Suprapubic skin (tissue), 4 donors: ENCODE measurements at regions not wholly inside any gene's neighbourhood (a gene's known extent, or its start where the extent isn't known, plus 50 kb on each side); places are given as distances from the start of the nearest gene placed in this dataset.

Source experiments
- DNase-seq, 2 donors: peaks; one replicate each; pipeline ENCODE4 v3.0.0-alpha.2; 2019; ENCODE audit warnings: low spot score in 2 of 2
- H3K27ac ChIP-seq: fragments of 200-600 bp; sonication (generic); one replicate; pipeline ENCODE4 v1.5.1; 2019
- H3K27me3 ChIP-seq: fragments of 200-600 bp; sonication (generic); one replicate; pipeline ENCODE4 v1.5.1; 2019
- H3K36me3 ChIP-seq: fragments of 200-600 bp; sonication (generic); one replicate; pipeline ENCODE4 v1.5.1; 2019
- H3K4me1 ChIP-seq: fragments of 200-600 bp; sonication (generic); one replicate; pipeline ENCODE4 v1.5.1; 2019
- H3K4me3 ChIP-seq: fragments of 200-600 bp; sonication (generic); one replicate; pipeline ENCODE4 v1.5.1; 2019; ENCODE audit warnings: mild to moderate bottlenecking
- H3K9me3 ChIP-seq: fragments of 200-600 bp; sonication (generic); one replicate; pipeline ENCODE4 v1.5.1; 2019
- EP300 ChIP-seq: sonication (generic); formaldehyde crosslinking; IDR thresholded peaks from one replicate; pipeline ENCODE4 v1.6.1; 2017; ENCODE audit warnings: antibody characterized with exemption
- POLR2A ChIP-seq, 2 donors: fragments of 450-650 bp; IDR thresholded peaks; one replicate each; pipeline ENCODE4 v1.6.1; 2017; ENCODE audit warnings: antibody characterized with exemption in 2 of 2, mild to moderate bottlenecking in 2 of 2, moderate library complexity in 2 of 2
- POLR2AphosphoS5 ChIP-seq, 3 donors: sonication (generic); formaldehyde crosslinking; IDR thresholded peaks; one replicate each; pipeline ENCODE4 v1.6.1; 2017; ENCODE audit warnings: antibody characterized with exemption in 3 of 3
- WGBS: methylation state at CpG from one replicate; pipeline ENCODE4 v1.1.5; 2018; 5-methylcytosine and 5-hydroxymethylcytosine counted together
- TF ChIP-seq, protein P1 (sequence below), 2 donors: fragments of 200-600 bp in 1 of 2; fragments of 450-650 bp in 1 of 2; sonication (generic) in 1 of 2; IDR thresholded peaks; one replicate each; pipeline ENCODE4 v1.5.1; 2016 to 2019; ENCODE audit warnings: antibody characterized with exemption in 2 of 2, mild to moderate bottlenecking in 1 of 2, moderate library complexity in 1 of 2

DNA sequence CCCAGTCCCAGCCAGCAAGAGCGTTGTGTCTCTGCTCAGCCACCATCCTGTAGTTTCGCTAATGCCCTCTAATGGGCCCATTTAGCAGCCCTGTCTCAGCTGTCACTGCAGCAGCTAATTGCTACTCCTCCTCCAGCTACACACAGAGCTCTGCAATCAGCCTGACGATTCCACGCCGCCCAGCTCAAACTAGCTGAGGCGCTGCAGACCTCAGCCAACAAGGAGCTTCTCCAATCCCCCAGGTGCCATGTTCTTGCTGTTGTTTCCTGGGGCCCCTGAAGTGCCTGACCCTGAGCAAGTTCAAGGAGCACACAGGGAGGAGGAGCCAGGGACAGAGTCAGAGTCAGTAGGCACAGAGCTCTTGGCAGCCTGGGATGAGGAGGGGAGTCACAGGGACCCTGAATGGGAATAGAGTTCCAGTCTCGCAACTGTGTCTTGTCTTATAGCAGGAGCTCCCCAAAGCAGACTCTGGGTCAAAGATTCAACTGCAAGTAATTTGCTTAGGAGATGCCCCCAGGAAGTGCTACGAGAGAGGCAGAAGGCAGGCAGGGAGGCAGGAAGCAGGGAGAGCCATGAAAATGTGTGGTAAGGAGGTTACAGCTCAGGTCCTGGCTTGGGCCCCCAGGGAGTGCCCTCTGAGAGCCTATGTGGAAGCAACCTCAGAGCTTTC, 135.8 kb upstream of the UNC5B start:
- TF ChIP-seq POLR2A (IDR thresholded peaks at IDR 0.05) (no peak), POLR2AphosphoS5 (IDR thresholded peaks at IDR 0.05) (no peak)
- H3K4me3 ChIP-seq = no peak overlapping the region
- DNase-seq = peak; percentile 44 to 49
- no peaks in the 10 kb centered on the region for H3K27me3 ChIP-seq
- H3K9me3 ChIP-seq = no peaks in the 10 kb centered on the region
- no peaks in the 10 kb centered on the region for H3K36me3 ChIP-seq
- 88% methylated on average over 7 of the region's 8 CpGs for WGBS
- H3K27ac ChIP-seq = no peak overlapping the region
- H3K4me1 ChIP-seq = peaks cover 16% of the 10 kb centered on the region

DNA sequence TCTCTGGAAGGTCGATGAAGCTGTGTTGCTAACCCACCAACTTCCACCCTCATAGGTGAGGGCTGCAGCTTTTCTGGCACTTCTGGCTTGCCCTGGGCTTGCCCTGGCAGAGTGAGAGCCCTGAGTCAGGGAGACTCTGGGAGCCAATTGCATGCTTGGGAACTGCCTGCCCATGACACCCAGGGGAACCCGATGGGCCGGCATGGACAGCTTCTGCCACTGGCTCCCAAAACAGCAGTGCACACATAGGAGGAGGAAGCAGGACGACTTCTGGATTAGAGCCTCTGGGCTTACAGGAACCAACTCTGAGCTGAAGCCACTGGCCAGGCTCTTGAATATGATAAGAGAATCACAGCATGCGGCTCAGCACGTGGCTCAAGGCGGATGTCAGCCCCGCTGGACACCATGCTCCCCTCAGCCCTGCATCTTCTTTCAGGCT, 135.2 kb upstream of the UNC5B start:
- TF ChIP-seq, protein P1, sequence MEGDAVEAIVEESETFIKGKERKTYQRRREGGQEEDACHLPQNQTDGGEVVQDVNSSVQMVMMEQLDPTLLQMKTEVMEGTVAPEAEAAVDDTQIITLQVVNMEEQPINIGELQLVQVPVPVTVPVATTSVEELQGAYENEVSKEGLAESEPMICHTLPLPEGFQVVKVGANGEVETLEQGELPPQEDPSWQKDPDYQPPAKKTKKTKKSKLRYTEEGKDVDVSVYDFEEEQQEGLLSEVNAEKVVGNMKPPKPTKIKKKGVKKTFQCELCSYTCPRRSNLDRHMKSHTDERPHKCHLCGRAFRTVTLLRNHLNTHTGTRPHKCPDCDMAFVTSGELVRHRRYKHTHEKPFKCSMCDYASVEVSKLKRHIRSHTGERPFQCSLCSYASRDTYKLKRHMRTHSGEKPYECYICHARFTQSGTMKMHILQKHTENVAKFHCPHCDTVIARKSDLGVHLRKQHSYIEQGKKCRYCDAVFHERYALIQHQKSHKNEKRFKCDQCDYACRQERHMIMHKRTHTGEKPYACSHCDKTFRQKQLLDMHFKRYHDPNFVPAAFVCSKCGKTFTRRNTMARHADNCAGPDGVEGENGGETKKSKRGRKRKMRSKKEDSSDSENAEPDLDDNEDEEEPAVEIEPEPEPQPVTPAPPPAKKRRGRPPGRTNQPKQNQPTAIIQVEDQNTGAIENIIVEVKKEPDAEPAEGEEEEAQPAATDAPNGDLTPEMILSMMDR (IDR thresholded peaks at IDR 0.05) = no peak
- TF ChIP-seq POLR2AphosphoS5 (IDR thresholded peaks at IDR 0.05) = no peak
- TF ChIP-seq POLR2A (IDR thresholded peaks at IDR 0.05) = no peak
- no peak for TF ChIP-seq EP300
- H3K4me3 ChIP-seq = no peak overlapping the region
- peak; percentile 45 to 77 for DNase-seq
- no peaks in the 10 kb centered on the region for H3K36me3 ChIP-seq
- 70% methylated on average over 5 of the region's 8 CpGs for WGBS
- H3K27ac ChIP-seq = no peak overlapping the region
- no peaks in the 10 kb centered on the region for H3K9me3 ChIP-seq
- H3K4me1 ChIP-seq = peaks cover 16% of the 10 kb centered on the region
- no peaks in the 10 kb centered on the region for H3K27me3 ChIP-seq

DNA sequence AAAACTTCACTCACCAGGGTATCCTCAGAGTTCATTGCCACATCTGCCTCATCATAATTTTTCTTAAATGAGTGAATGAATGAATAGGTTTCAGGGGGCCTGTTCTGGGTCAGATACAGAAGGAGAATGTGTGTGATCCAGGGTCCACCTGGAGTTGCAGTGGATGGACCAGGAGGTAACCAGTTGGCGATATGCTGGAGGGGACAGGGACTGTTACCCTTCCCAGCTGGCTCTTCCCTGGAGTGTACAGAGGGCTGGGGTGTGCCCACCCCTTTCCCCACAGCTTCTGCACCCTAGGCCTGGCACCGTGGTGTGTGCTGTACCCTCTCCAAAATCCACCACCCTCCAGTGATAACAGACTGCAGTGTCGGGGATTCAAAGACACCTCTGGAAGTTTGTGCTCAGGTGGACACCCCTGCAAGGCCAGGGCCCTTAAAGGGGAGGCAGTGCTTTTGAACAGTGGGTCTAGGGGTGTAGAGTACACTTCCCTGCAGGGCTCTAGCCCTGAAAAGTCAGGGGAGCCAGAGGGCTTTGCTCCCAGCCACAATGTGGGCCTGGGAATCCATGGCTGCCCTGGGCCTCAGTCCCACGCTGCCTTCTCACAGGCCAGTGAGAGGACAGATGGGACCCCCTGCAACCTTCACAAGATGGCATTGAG, 134.4 kb upstream of the UNC5B start:
- peak; percentile 2 to 57 for DNase-seq
- Histone ChIP-seq H3K27ac (no peak overlapping the region), H3K4me1 (peaks cover 16% of the 10 kb centered on the region), H3K27me3 (no peaks in the 10 kb centered on the region), H3K9me3 (no peaks in the 10 kb centered on the region), H3K36me3 (no peaks in the 10 kb centered on the region), H3K4me3 (no peak overlapping the region)
- TF ChIP-seq POLR2A (IDR thresholded peaks at IDR 0.05) = no peak
- no peak for TF ChIP-seq EP300
- no peak for TF ChIP-seq POLR2AphosphoS5 (IDR thresholded peaks at IDR 0.05)
- TF ChIP-seq, protein P1 (IDR thresholded peaks at IDR 0.05) = no peak
- WGBS = 93% methylated on average over 3 of the region's 4 CpGs

DNA sequence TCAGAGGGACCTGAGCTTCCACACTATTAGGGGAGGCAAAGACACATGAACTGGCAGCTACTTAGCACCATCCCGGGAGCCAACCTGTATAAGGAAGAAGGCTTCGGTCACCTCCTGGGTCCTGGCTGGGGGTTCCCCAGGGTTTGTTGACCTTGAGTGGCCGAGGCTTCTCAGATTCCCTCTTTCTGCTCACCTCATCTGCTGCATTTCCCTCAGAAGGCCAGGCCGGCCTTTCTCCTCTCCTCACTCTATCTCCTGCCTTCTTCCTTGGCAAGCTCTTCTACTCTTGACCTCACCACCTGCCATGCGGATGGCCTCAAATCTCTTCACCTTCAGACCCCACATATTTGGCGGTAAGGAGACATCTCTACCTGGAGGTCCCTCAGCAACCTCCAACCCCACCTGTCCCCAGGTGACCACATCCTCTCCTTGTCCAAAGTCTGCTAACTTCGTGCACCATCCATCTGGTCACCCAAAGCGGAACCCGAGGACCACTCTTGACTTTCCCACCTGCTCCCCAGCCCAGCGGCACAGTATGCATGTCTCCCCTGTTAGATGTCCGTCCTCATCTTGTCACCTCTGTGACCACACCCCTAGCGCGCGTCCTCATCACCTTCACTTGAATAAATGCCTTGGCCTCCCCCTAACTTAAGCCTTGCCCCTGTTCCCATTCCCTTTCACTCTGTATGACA, 133.8 kb upstream of the UNC5B start:
- Histone ChIP-seq H3K4me1 (peaks cover 16% of the 10 kb centered on the region), H3K4me3 (no peak overlapping the region), H3K27ac (no peak overlapping the region), H3K36me3 (no peaks in the 10 kb centered on the region), H3K27me3 (no peaks in the 10 kb centered on the region), H3K9me3 (no peaks in the 10 kb centered on the region)
- DNase-seq = peak; percentile 42 to 55
- TF ChIP-seq POLR2A (IDR thresholded peaks at IDR 0.05) (no peak), EP300 (no peak), POLR2AphosphoS5 (IDR thresholded peaks at IDR 0.05) (no peak)
- TF ChIP-seq, protein P1 (IDR thresholded peaks at IDR 0.05) = no peak
- WGBS = 92% methylated on average over 13 of the region's 14 CpGs

DNA sequence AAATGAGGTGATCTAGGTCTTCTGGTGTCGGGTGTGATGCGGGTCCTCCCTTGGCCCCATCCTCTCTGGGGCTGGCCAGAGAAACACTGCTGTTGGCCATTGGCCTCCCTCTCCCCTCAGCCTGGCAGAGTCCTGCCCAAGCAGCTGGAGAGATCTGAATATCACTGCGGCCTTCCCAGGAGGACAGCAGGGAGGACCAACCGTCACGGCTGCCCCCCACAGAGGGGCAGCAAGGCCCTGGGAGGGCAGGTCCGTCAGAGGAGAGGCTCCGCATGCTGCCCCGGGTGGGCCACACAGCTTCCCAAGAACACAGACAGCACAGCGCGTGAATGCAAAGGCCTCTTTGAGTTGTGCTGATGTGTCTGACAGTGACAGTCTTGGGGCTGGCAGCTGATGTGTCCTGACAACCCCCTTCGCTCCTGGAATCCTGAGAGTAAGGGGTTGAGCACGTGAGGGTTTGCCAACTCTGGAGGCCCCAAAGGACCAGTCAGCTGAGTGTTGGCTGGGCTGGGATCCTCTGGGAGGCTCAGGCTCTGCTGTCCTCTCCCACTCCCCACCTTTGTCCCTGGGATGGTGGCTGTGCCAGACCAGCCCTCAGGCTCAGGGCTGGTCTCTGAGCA, 132.5 kb upstream of the UNC5B start:
- no peaks in the 10 kb centered on the region for H3K9me3 ChIP-seq
- DNase-seq = peak in 1 of 2 donors; percentile 29
- TF ChIP-seq, protein P1 (IDR thresholded peaks at IDR 0.05) = no peak
- TF ChIP-seq EP300 (no peak), POLR2A (IDR thresholded peaks at IDR 0.05) (no peak), POLR2AphosphoS5 (IDR thresholded peaks at IDR 0.05) (no peak)
- WGBS = no CpG with 5 or more reads among the region's 12 CpGs
- H3K4me1 ChIP-seq = peaks cover 12% of the 10 kb centered on the region
- no peak overlapping the region for H3K4me3 ChIP-seq
- no peaks in the 10 kb centered on the region for H3K36me3 ChIP-seq
- H3K27ac ChIP-seq = no peak overlapping the region
- no peaks in the 10 kb centered on the region for H3K27me3 ChIP-seq
